DMS114 treated with DMSO at 0.1 percent for 48 hours (cell line): ENCODE measurements at regions not wholly inside any gene's neighbourhood (a gene's known extent, or its start where the extent isn't known, plus 50 kb on each side); places are given as distances from the start of the nearest gene placed in this dataset.
"Not testable (repeated sequence)": the region's sequence is repeated elsewhere in the genome, so short reads cannot be mapped to it uniquely, and the experiment has no call there.

Source experiments
- DNase-seq: peaks from one replicate; lab custom pipeline; 2025; ENCODE audit not compliant: unreplicated experiment; lab: John Stamatoyannopoulos, UW

DNA sequence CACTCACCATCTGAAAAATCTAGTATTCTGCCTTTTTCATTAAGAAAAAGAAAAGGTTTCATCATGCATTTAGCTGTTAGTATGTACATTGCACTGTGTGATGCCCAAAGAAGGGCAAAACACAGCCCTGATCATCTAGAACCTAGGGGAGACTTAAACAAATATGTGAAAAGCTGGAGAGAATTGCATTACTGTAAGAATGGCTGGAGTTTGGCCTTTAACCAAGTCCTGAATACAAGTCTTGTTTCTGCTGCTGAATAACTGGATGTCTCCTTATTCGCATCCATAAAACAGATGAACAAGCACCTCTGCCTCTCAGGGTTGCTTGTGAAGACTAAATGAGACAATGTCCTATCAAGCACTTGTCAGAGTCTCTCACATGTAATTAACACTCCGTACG lies 233.4 kb upstream of the LRTM1 start:
- no peak for DNase-seq

DNA sequence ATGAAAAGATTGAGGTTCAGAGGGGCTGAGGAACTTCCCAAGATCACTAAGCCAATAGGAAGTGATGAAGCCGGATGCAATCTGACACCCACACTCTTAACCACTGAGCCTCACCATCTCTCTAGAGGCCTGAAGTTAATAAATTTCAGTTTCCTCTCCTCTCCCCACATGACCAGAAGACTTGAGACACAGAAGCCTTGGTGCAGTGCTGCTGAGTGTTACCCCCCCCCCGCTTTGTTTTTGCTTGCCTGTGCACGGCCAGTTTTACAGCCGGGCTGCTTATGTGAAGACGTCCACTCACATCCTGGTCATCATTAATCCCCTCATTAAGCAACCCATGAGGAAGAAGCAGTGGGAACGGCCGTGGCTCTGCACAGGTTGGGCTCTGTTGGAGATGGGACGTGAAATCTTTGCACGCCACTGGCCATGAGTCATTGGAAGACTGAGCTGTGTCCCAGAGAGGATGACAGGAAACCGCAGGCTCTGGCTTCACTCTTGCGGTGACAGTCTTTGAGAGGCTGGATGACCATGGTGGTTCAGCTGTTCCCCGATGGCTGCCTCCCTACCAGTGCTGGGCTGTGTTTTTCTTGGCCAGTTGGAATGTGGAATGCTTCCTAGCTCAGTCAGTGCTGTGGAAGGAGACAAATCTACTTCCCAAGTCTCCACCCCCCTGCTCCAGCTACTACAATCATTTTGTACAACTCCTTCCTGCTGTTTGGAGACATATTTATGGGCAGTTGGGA lies 232.6 kb upstream of the LRTM1 start:
- DNase-seq, result no peak

DNA sequence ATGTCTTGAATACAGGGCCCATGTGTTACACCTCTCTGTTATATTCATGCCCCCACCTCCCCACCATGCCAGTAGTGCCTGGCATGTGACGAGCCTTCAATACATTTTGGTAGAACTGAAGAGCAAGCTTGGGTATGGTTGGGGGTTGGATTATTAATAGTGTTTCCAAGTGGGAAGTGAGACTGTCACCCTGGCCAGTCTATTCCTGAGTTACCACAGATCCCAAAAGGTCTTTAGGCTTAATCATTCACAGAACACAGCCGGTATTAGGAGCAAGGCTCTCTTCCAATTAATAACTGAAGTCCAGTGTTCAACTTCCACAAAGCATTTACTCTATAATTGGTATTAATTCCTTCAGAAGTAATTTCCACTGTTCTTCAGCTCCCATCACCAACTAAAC lies 231.9 kb upstream of the LRTM1 start:
- DNase-seq, result no peak

DNA sequence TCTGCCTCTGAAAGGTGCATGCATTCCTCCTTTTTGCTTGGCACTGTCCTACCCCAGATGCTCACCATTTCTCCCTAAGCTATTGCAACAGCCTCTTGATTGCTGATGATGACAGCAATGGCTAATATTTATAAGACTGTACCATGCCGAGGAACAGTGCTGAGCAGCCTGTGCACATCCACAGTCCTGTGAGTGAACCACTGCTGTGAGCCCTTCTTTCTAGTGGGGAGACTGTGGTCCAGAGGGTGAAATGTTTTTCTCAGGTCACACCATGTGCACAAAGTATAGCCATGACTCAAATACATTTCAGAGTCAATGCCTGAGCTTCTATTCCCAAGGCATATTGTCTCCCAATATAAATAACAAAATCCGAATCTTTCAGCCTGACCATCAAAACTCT lies 231.2 kb upstream of the LRTM1 start:
- no peak for DNase-seq

DNA sequence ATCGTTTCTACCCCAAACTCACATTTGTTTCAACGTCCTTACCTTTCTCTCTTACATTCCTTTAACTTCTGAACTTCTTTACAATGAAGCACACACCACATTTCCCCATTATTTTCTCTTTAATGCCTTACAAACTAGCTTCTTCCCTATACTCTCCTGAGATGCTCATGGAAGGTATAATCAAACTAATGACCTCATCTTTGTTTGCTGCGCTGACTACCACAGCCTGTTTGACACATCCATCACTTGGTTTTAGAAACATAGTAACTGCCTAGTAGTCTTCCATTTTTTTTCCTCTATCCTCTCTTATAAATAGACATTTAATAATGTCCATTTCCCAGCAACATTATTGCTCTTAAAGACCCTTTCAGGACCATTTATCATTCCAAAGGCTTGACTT lies 230.5 kb upstream of the LRTM1 start:
- no peak for DNase-seq

DNA sequence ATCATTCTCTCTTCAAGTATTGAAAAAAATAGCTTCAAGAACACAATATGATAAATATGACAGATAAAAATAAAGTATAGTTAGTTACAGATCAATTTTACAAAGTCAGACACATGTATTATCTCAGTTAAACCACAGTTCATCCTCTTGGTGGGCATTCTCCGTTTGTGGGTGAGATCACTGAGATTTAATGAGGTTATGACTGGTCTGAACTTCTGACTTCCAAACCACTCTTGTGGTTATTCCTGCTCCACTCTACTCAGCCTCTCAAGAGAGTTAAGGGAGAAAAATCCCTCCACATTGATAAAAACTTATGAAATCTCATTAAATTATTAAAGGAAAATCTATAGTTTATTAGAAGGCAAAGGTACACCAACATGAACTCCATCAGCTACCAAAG lies 229.9 kb upstream of the LRTM1 start:
- DNase-seq, result no peak

DNA sequence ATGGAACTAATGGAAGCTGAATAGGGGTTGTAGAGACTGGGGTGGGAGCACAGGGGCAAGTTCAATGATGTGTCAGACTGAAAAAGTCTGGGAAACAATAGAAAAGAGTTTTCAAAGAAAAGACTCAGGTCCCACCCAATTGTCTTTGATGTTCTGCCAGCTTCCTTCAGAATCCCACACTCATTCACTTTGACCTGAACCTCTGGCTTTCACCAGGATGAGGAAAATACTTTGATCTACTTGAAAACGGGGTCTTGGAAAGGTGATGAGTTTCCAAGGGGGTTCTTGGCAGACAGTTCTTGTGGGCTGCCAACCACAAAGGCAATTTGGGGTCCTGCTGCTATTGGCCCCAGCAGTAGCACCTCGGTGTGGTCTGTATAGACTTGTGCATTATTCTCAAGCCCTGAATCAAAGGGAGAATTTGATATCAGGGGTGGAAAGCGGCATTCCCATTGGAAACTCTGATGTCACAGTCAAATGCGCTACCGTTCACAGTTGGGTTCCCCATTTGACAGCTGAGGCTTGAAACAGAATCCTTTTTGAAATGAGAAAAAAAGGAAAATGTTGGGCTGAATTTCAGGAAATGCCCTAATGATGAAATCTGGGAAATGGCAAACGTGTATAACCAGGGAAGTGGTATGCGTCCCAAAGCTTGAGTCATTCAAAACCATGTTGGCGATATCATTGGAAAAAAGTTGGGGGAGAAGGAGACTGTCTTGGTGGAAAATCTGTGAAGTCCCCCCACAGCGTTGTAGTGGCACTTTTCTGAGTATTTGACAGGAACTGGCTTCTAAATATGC lies 229.2 kb upstream of the LRTM1 start:
- no peak for DNase-seq

- no peak for DNase-seq
Observed at GRCh38 chr3:55147856-55148720, 220.2 kb upstream of the LRTM1 start.

DNA sequence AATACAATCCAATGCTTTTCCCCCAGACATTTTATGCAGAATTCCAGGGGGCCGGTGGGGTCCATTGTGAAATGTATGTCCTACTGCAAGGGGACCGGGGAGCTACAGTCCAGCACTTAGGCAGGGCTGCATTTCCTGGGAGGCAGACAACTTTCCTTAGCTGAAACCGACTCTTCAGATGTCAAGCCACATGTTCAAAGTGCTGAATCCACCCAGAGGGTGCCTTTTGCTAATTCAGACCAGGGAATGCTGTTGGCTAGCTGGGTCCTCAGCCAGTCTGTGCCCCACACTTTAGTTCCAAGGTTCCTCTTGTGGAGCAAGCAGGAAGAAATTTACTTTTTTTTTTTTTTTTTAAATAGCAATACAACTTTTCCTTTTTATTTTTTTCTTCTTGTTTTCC lies 219.5 kb upstream of the LRTM1 start:
- DNase-seq, result no peak

DNA sequence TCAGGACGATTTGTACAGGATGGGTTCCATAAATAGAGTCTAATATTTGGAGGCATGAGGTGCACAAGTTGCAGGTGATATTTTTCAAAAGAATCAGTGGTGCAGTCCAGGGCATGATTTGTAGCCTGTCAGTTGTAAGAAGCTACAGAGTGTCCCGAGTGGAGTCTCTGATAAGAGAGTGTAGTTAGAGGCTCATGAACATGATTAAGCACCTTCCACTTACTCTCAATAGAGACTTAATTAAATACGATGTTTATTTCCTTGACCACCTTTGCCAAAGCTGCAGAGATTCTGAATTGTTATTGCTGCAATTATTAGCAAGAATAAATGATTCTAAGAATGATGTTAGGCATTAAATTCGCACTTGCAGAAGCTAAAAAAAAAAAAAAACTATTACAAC lies 218.4 kb upstream of the LRTM1 start:
- DNase-seq, result no peak

DNA sequence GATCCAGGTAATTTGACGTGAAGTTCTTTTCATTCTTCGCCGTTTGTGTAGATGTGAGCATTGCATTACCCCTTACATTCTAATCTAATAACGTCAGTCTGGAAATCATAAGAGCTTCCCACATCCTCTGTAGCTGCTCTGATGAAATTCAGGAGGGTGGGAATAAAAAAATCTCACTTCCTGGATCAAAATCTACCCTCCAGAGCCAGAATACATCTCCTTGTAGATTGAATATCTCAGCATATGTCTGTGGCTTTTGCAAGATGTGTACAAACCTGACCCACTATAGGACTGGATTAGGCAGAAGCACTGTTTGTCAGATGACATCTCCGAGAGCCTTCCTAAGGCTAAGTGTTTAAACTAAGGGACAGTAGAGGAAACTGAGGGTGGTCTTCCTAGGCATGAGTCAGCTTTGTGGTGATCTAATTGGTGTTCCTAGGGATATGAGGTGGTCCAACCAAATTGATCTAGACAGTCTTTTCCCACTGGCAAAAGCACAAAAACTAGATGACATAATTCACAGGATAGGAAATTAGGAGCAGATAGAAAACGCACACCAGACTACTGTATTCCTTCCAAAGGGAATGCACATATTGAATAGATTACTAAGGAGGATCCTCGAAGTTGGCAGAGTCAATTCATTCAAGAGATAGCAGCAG lies 216.3 kb upstream of the LRTM1 start:
- no peak for DNase-seq

DNA sequence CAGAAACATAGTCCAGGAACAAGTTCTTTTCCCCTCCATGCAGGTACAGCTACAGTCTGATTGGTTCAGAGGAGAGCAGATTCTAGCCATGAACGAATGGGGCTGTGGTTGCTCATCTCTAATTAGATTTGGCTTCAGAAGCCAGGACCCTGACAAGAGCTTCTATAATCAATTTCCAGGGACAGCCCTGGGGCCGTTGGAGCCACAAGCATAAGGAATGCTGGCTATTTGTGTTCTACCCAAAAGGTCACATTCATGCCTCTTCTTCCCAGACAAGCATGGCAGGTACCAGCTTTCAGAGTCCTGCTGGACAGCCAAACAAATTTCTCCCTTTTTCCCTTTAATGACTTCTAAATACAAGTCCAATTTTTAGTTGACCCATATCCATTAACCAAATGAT lies 215.5 kb upstream of the LRTM1 start:
- no peak for DNase-seq

DNA sequence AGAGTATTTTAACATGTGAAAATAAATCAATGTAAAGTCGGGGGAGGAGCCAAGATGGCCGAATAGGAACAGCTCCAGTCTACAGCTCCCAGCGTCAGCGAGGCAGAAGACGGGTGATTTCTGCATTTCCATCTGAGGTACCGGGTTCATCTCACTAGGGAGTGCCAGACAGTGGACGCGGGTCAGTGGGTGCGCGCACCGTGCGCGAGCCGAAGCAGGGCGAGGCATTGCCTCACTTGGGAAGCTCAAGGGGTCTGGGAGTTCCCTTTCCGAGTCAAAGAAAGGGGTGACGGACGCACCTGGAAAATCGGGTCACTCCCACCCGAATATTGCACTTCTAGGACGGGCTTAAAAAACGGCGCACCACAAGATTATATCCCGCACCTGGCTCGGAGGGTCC lies 208.4 kb upstream of the LRTM1 start:
- DNase-seq, result not testable (repeated sequence)

DNA sequence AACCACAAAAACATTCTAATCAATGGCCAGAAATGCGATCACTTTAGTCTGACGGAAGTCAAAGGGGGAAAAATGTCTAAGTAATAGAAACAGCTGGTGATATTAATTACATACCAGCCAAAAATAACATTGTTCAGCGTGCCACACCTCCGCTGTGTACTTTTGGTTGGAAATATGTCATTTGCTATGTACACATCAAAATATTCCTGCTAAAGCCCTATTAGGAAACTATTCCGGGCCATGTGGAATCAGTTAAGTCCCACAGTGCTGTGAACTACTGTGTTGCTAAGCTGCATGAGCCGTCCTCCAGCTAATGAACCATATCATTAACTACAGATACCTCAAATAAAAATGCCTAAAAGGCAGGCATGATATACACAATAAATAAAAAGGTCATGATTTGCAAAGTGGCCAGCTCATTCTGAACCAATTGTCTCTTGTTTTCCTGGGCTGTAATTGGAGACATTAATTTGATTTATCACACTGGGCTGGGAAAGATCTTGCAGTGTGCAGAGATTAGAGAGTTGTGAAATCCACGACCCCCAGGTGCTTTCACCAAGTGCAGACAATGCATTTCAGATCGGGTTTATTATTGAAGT lies 200.5 kb upstream of the LRTM1 start:
- no peak for DNase-seq

DNA sequence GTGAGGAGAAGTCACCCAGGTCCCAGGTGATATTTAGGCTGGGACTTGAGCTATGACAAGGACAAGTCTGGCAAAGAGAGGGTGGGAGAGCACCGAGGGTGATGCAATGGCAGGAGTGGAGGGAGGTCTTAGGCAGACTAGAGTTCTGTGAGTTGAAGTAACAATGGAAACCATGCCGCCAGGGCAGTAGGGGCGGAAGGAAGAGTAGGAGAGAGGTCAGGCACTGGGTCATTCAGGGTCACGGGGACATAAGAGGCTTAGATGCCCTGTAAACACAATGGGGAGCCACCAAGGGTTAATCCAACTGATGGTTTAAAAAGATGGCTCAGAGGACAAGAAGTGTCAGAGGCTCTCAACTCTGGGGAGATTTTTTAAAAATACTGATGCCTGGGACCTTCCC lies 199.7 kb upstream of the LRTM1 start:
- DNase-seq, result no peak

DNA sequence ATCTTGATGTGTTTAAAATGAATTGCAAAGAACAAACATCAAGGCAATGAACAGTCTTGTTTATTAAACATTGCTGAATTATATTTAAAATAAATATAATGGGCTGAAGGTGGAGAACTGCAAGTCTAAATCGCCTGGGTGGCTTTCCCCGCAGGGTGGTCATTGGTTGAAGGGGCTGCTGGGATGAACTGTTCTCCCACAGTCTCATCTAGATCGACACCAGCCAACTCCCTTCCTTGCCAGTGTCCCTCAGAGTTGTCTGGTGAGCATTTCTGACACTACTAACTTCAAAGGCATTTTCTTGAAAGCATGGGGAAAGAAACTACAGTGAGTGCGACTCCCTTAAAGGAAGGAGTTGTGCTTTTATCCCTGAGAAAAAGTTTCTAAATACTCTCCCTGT lies 196.5 kb upstream of the LRTM1 start:
- DNase-seq, result no peak
